Peyer's patch (tissue), 4 donors: ENCODE measurements at regions not wholly inside any gene's neighbourhood (a gene's known extent, or its start where the extent isn't known, plus 50 kb on each side); places are given as distances from the start of the nearest gene placed in this dataset.

Experiments used
- POLR2A ChIP-seq, 2 donors: fragments of 450-650 bp; IDR thresholded peaks; one replicate each; pipeline ENCODE4 v1.5.1; 2017; ENCODE audit warnings: antibody characterized with exemption in 2 of 2, mild to moderate bottlenecking in 2 of 2, moderate library complexity in 2 of 2
- TF ChIP-seq, protein P1 (sequence below), 6 experiments: fragments of 450-650 bp in 4 of 6; fragments of 200-600 bp in 2 of 6; sonication (generic) in 1 of 6; IDR thresholded peaks; one replicate each; pipeline ENCODE4 v1.5.1; 2017 to 2019; ENCODE audit warnings: antibody characterized with exemption in 6 of 6, mild to moderate bottlenecking in 3 of 6, moderate library complexity in 1 of 6

DNA sequence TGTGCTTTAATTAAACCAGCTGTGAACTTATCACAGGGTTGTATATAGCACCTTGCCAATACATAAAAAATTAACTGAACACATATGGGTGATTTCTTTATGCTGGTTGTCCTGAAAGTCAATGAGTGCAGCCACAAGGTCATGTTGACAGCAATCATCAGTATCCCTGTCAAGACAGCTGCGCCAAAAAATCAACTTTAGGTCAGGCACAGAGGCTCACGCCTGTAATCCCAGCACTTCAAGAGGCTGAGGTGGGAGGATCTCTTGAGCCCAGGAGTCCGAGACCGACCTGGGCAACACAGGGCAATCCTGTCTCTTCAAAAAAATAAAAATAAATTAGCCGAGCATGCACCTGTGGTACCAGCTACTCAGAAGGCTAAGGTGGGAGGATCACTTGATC, 707.3 kb downstream of the SI start:
- TF ChIP-seq, protein P1, sequence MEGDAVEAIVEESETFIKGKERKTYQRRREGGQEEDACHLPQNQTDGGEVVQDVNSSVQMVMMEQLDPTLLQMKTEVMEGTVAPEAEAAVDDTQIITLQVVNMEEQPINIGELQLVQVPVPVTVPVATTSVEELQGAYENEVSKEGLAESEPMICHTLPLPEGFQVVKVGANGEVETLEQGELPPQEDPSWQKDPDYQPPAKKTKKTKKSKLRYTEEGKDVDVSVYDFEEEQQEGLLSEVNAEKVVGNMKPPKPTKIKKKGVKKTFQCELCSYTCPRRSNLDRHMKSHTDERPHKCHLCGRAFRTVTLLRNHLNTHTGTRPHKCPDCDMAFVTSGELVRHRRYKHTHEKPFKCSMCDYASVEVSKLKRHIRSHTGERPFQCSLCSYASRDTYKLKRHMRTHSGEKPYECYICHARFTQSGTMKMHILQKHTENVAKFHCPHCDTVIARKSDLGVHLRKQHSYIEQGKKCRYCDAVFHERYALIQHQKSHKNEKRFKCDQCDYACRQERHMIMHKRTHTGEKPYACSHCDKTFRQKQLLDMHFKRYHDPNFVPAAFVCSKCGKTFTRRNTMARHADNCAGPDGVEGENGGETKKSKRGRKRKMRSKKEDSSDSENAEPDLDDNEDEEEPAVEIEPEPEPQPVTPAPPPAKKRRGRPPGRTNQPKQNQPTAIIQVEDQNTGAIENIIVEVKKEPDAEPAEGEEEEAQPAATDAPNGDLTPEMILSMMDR (IDR thresholded peaks at IDR 0.05), result no peak
- no peak for TF ChIP-seq POLR2A (IDR thresholded peaks at IDR 0.05)
